ENCODE measurements at regions not wholly inside any gene's neighbourhood (a gene's known extent, or its start where the extent isn't known, plus 50 kb on each side); places are given as distances from the start of the nearest gene placed in this dataset.

DNA sequence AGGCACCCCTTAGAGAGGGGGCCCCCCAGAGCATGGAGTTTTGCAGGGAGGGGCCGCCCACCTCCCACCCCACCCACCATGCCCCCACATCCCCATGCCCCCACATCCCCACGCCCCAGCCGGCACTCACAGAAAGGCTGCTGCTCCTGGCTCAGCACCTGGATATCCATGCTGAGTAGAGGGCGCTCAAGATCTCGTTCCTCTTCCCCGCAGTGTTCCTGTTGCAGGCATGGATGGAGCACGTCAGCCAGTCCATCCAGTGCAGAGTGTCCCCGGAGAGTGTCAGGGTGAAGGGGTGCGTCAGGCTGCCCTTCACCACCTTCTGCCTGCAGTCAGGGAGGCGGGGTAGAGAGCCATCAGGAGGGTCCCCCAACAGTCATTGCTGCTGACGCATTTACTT is 156.2 kb downstream of the CRYBB2 start:
- TF ChIP-seq, protein P1, sequence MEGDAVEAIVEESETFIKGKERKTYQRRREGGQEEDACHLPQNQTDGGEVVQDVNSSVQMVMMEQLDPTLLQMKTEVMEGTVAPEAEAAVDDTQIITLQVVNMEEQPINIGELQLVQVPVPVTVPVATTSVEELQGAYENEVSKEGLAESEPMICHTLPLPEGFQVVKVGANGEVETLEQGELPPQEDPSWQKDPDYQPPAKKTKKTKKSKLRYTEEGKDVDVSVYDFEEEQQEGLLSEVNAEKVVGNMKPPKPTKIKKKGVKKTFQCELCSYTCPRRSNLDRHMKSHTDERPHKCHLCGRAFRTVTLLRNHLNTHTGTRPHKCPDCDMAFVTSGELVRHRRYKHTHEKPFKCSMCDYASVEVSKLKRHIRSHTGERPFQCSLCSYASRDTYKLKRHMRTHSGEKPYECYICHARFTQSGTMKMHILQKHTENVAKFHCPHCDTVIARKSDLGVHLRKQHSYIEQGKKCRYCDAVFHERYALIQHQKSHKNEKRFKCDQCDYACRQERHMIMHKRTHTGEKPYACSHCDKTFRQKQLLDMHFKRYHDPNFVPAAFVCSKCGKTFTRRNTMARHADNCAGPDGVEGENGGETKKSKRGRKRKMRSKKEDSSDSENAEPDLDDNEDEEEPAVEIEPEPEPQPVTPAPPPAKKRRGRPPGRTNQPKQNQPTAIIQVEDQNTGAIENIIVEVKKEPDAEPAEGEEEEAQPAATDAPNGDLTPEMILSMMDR (IDR thresholded peaks at IDR 0.05; ENCODE audit: borderline replicate concordance, control extremely low read depth, extremely low read depth, insufficient read depth, missing control alignments) = no peak
- in situ Hi-C loops (cut with MboI; ENCODE audit: low sequenced_read_pairs, unreplicated experiment) = no loop called here
- no peak for DNase-seq (ENCODE audit: low spot score)

DNA sequence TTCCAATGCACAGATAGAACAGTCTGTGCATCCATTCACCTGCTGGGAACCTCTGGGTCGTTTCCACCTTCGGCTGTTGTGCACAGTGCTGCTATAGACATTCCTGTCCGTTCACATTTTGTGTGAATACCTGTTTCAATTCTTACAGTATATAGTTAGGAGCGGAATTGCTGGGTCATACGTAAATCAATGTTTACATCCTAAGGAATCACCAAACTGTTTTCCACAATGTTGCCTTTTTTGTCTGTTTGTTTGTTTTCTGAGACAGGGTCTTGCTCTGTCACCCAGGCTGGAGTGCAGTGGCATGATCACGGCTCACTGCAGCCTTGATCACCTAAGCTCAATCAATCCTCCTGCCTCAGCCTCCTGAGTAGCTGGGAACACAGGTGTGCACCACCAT is 158.3 kb downstream of the CRYBB2 start:
- TF ChIP-seq, protein P1 (IDR thresholded peaks at IDR 0.05; ENCODE audit: borderline replicate concordance, control extremely low read depth, extremely low read depth, insufficient read depth, missing control alignments) = no peak
- in situ Hi-C loops (cut with MboI; ENCODE audit: low sequenced_read_pairs, unreplicated experiment) = no loop called here
- no peak for DNase-seq (ENCODE audit: low spot score)

DNA sequence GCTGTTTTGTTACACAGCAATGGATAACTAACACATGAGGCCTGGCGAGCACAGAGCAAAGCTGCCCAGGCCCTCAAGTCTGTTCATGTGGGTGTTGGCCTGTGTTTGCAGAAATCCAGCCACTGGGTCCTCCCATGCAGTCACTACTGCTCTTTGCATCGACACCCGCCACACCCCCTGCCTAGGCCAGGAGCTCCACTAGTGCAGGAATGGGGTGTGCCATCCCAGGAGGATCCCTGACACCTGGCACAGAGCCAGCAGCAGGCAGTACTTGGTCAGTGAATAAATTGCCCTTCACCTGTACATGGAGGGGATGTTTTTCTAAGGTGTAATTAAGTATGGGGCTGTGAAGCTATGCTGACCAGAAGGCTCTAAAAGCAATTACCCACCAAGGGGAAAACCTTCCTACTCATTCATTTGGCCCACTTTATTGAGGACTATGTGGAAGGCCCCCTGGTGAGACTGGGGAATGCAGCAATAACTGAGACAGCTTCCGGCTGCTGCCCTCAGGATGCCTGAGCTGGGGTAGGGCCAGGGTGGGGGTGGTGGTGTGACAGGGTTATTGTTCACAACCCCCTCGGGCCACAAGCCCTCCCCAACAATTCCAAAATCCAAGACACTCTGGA is 160.8 kb downstream of the CRYBB2 start:
- in situ Hi-C loops (cut with MboI; ENCODE audit: low sequenced_read_pairs, unreplicated experiment) = no loop called here
- TF ChIP-seq, protein P1 (IDR thresholded peaks at IDR 0.05; ENCODE audit: borderline replicate concordance, control extremely low read depth, extremely low read depth, insufficient read depth, missing control alignments) = no peak
- DNase-seq (ENCODE audit: low spot score) = no peak

DNA sequence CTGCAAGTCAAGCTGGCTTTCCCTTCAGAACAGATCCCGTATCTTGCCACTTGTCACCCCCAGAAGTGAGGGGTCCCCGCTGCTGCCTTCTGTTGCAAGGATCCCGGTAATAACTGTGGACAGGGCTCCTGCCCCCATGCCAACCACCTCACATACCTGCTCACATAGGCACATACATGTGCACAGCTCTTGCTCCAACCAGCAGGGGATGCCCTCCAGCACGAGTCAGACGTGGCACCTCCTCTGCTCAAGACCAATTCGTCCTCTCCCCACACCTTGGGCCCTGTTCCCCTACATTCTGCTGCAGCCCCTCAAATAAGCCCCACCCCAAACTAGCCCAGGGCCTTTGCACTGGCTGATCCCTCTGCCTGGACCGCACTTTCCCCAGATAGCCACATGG is 163.3 kb downstream of the CRYBB2 start:
- no peak for DNase-seq (ENCODE audit: low spot score)
- in situ Hi-C loops (cut with MboI; ENCODE audit: low sequenced_read_pairs, unreplicated experiment) = no loop called here
- TF ChIP-seq, protein P1 (IDR thresholded peaks at IDR 0.05; ENCODE audit: borderline replicate concordance, control extremely low read depth, extremely low read depth, insufficient read depth, missing control alignments) = no peak

DNA sequence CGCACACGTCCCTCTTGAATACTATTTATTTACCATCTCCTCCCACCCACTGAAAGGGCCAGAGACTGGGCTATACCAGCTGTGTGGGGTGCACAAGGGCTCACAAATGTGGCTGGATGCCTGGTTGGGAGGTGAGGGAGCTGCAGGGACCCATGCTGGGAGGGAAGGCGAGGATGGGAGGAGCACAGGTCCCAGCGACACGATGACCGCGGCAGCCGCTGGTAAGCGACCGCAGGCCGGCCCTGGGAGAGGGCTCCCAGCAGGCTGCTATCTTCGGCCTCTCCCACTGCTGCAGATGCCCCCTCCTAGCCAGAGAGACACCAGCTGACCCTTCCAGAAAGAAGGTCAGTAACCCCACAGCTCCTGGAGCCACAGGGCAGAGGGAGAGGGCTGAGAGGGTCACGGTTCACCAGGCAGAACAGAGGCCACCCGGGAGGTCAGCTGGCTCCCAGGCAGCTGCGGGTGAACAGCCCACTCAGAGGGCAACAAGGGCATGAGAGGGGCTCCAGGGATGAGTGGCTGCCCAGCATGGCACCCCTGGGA is 163.9 kb downstream of the CRYBB2 start:
- TF ChIP-seq, protein P1 (IDR thresholded peaks at IDR 0.05; ENCODE audit: borderline replicate concordance, control extremely low read depth, extremely low read depth, insufficient read depth, missing control alignments) = no peak
- in situ Hi-C loops (cut with MboI; ENCODE audit: low sequenced_read_pairs, unreplicated experiment) = no loop called here
- DNase-seq (ENCODE audit: low spot score) = no peak

DNA sequence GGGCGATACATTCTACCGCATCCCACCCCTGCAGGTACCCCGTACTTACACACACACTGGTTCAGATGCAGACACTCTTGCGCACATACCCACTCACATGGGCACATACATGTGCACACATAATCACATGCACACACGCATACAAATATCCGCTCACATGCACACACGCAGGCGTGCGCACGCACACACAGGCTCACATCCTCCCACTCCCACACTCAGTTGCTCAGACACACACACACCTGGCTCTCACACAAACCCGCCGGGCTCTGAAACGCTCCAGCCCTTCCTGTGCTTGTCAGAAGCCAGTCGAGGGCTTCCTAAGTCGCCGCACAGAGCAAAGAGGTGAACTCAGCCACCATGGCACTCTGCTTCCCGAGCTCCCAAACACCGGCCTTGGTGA is 164.5 kb downstream of the CRYBB2 start:
- DNase-seq (ENCODE audit: low spot score) = no peak
- TF ChIP-seq, protein P1 (IDR thresholded peaks at IDR 0.05; ENCODE audit: borderline replicate concordance, control extremely low read depth, extremely low read depth, insufficient read depth, missing control alignments) = no peak
- in situ Hi-C loops (cut with MboI; ENCODE audit: low sequenced_read_pairs, unreplicated experiment) = no loop called here
